ENCODE measurements at regions not wholly inside any gene's neighbourhood (a gene's known extent, or its start where the extent isn't known, plus 50 kb on each side); places are given as distances from the start of the nearest gene placed in this dataset.
"Not testable (repeated sequence)": the region's sequence is repeated elsewhere in the genome, so short reads cannot be mapped to it uniquely, and the experiment has no call there.

DNA sequence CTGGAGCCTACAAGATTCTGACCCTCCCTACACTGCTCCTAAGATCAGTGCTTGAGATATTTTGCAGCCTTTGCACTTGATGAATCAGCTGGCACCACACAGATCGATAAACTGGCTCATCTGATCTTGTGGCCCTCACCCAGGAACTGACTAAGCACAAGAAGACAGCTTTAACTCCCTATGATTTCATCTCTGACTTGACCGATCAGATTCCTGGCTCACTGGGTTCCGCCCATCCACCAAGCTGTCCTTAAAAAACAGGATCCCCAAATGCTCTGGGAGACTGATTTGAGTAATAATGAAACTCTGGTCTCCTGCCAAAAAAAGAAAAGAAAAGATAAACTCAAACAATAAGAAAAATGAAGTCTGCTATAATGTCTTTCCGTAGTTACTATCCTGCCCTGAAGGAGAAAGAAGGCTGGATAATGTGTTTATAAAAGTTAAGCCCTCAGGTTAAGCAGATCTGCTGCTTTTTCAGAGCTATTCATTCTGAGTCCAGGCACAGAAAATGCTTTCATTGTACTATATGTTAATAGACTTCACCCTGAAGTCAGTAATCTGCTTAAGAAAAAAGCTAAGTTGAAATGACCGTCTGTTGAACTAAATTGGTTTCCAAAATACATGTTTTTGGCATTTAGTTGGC lies 795.2 kb downstream of the TRIML1 start:
- DNase-seq (ENCODE audit: low spot score): no peak

DNA sequence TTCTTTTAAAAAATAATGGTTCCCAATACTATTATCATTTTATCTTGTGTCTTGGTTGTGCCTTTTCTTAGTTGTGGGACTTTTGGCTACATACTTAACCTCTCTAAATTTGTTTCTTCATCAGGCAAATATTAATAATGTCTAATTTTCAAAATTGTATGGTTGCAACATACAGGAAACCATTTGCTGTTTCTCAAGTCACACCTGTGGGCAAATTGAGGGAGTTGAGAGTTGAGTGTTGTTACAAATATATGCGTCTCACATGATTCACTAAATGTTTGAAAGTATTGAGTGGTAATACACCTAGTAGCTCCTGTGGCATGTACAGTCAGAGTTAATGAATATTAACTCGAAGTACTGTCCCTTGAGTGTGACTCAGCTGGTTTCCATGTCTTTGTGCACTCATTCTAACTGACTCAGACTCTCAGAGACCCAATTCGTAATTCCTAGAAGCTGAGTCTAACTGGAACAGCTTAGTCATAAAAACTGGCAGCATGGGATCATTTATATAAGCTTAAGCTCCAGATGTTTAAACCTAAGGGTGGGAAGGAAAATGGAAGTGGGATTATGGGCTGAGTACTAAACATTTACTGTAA lies 802.4 kb downstream of the TRIML1 start:
- DNase-seq (ENCODE audit: low spot score): peak; percentile 21

DNA sequence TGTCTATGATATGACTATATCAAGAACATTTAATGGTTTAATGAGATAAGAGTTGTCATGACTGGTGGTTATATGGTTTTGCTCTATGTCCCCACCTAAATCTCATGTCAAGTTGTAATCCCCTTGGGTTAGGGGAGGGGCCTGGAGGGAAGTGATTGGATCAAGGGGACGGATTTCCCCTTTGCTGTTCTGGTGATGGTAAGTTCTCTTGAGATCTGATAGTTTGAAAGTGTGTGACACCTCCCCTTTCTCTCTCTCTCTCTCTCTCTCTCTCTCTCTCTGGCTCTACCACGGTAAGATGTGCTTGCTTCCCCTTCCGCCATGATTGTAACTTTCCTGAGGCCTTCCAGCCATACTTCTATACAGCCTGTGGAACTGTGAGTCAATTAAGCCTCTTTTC lies 803.4 kb downstream of the TRIML1 start:
- no peak for DNase-seq (ENCODE audit: low spot score)

DNA sequence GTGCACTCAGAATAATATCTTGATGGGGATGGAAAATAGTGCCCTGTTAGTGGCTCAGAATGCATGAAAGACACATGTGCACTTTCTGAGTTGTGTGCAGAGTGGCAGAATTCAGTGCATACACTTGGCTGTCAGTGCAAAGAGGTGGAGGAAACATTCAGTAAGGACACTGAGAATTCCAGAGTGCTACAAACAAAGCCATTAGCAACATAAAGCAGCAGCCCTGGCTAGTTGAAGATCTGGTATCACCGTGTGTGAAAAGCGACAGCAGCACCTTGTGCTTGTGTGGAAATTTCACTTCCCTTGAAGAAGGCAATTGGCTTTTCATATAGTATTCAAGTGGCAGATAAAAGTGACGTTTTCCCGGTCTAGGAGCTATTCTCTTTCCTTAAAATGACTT lies 810.4 kb downstream of the TRIML1 start:
- no peak for DNase-seq (ENCODE audit: low spot score)

DNA sequence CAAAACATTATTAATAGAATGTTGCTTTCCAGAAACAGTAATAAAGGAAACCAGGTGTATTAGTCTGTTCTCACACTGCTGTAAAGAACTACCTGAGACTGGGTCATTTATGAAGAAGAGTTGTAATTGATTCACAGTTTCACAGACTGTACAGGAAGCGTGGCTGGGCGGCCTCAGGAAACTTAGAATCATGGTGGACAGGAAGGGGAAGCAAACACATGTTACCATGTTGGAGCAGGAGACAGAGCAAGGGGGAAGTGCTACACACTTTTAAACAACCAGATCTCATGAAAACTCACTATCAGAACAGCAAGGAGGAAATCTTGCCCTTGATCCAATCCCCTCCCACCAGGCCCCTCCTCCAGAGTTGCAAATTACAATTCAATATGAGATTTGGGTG lies 815.8 kb downstream of the TRIML1 start:
- DNase-seq (ENCODE audit: low spot score): no peak

DNA sequence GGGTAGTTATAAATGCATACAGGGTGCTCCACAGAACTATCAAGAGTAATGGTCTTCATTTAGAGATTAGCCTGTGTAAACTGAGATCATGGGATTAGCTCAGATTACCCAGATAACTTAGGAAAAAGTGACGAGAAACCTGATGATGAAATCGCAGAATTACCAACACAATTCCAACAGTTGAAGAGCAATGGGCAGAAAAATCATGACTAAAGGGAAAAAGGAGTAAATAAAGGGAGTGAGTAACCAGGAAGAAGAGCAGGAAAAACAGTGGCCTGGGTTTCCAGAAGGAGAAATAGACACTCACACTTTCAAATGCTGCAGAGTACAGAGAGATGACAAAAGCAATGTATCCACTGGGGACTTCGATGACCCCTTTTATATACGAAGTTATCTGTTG lies 817.3 kb downstream of the TRIML1 start:
- no peak for DNase-seq (ENCODE audit: low spot score)

DNA sequence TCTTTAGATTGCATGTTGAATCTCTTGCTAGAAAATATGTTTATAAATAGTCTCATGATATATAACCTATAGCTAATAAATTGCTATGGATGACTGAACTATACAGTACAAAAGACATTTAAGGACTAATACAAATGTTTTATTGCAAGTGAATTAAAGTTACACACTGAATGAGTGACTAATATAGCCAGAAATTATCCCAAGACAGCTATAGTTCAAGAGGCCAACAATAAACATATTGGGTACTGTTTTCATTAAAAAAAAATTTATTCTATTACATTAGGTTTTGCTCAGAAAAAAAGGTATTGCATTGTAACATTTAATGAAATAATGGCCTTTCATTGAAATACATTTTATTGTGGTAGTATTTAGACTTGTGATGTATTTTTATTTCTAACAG lies 819.1 kb downstream of the TRIML1 start:
- DNase-seq (ENCODE audit: low spot score): no peak

DNA sequence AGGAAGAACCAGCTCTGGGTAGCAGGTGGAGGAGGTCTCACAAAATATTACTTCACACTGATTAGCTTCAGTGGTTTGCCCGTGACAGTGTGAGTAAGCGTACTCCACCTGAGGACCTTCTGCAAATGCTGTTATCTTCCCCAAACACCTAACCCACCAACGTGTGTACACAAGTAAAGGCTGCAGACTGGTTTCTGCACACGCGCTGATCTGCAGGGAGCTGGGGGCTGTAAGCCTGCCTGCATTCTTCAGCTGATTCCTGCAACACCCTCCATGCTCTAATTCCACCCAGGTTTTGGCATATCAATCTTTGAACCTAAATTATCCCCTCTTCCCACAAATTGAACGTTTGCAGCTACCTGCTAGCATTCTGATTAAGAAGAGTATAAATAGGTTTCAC lies 820.2 kb downstream of the TRIML1 start:
- no peak for DNase-seq (ENCODE audit: low spot score)

DNA sequence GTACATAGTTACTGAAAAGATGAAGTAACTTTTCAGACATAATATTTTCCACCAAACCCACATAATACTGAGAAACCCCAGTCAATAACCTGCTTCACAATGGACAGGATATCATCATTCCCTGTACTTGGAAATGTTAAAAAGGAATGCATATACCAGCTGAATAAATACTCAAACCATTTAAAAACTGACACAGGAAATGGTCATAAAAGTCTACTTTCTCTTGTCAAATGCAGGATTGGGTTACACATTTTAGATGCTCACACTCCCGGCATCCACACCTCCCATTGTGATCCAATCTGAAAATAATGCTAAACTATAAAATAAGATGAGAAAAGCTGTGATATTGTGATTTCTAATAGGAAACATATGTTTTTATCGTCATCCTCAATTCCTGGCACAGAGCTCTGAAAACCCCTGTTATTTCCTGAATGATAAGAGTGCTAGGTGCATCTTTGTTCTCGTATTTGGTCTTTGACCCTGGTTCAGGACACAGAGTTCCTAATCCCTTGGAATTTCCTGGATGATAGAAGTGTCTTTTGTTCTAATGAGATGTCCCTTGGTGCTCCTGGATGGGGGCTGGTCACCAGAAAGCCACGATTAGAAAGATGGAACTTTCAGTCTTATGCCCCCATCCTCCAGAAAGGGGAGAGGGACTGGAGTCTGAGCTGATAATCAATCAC lies 821.3 kb downstream of the TRIML1 start:
- DNase-seq (ENCODE audit: low spot score): no peak

DNA sequence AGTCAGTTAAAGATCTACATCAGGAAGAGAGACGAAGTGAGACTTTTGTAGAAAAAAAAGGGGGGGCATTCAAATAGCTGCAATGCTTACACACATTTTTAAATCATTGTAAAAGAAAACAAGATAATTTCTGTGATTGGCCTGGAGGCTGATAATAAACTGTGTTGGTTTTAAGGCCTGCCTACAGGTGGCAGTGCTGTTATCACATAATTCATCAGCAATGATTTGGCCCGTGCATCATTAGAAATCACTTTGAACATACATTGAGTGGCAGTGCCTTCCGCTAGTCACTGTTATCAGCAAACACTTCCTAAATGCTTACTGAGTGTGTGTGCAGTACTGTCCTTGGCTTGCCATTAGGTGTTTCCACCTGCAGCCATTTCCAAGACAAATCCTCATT lies 831.9 kb downstream of the TRIML1 start:
- DNase-seq (ENCODE audit: low spot score): no peak

DNA sequence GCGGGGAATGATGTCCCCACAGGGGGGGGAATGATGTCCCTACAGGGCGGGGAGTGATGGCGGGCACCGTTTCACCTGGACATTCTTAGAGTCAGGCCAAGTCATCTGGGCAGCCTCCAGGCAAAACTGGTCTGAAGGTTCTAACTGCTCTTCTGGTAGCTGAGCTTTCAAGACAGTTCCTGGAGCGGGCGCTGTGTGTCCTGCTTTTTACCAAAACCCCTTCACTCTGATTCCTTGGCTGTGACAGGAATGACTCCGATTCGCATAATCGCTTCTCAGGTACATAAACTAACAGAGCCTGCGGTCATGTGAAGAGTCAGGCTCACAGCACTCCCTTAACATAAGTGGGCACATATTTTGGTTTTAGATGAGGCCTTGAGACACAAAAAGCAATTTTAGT lies 836.0 kb downstream of the TRIML1 start:
- DNase-seq (ENCODE audit: low spot score): no peak

DNA sequence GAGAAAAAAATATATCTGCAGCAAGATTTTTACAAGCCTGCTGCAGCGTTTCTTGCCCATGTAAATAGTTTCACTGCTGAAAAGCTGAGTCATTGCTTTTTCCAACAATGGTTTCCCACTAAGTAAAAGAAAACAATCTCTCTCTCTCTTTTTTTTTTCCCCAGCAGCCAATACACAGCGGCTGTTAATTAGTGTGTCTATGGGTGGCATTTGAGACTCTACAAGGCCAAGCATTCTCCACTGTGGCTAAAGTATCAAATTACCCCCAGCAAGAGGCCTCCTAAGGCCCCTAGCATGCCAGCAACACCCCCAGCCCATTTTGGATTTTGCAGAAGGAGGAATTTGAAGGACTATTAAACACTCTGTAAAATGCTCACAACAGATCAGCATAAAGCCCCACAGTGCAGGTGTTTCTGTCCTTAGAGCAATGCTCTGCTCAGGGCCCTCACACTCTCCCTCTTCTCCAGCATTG lies 837.4 kb downstream of the TRIML1 start:
- DNase-seq (ENCODE audit: low spot score): peak; percentile 1

DNA sequence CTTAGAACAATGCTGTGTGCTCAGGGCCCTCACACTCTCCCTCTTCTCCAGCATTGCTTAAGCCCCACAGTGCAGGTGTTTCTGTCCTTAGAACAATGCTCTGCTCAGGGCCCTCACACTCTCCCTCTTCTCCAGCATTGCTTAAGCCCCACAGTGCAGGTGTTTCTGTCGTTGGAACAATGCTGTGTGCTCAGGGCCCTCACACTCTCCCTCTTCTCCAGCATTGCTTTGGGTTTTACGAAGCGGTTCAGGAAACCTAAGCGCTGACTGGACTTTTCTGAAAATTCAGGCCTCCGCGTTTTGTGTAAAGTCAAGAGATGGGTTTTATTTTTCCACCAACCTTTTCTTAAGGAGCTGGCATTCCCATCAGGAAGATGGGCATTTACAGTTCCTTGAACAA lies 838.0 kb downstream of the TRIML1 start:
- not testable (repeated sequence) for DNase-seq (ENCODE audit: low spot score)

DNA sequence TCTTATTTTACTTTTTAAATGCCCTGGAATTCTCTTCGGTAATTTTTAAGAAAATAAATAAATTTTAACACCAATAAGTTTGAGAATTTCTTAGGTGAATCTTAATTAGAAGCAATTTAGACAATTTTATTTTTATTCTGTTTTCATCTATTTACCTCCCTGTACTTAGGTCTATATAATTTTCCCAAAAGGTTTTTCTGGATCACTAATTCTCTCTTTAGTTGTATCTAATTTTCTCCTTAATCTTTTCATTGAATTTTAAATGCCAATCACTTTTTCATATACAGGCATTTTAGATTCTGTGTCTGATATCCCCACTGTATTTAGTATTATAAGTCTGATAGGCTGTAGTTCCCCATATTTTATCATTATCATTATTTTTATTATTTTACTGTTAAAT lies 845.3 kb downstream of the TRIML1 start:
- no peak for DNase-seq (ENCODE audit: low spot score)

DNA sequence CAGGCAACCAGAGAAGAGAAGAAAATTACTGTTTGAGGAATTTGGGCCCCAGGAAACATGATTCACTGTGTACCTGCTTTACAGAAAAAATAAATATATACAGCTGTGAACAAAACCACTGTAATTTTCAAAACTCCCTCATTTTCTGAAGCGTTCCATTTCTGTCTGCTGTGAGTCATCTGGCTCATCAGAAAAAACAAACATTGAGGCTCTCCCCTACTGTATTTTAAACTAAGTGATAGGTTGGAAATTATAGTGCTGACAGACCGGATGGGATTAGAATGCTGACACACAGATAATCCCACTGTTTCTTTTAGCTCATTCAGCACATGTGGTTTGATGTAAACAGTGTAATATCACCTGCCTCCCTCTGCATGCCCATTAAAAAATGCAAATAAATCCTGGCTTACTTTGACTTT lies 847.0 kb downstream of the TRIML1 start:
- no peak for DNase-seq (ENCODE audit: low spot score)

DNA sequence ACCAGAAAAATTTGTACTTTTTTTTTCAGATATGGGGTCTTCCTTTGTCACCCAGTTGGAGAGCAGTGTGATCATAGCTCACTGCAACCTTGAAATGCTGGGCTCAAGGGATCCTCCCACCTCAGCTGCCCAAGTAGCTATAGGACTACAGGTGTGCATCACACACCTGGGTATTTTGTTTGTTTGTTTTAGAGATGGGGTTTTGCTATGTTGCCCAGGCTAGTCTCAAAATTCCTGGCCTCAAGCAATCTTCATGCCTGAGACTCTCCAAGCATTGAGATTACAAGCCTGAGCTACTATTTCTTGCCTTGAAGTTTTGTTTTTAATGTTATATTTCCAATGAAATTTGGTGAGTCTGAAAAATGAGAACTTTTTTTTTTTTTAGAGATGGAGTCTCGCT lies 847.8 kb downstream of the TRIML1 start:
- no peak for DNase-seq (ENCODE audit: low spot score)

DNA sequence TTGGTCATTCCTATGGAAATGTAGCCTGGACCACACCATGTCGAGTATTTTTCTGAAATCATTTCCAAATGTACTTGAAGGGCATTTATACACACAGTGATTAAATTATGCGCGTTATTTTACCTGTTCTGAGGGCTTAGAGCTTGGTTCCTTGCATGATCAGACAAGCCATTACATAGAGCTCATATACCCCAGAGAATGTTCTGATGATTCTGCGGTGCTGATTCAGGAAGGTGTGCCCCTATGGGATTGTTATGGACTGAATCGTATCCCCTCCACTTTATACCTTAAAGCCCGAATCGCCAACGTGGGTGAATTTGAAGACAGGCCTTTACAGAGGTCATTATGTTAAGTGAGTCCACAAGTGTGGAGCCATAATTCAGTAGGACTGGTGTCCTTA lies 848.9 kb downstream of the TRIML1 start:
- DNase-seq (ENCODE audit: low spot score): no peak

DNA sequence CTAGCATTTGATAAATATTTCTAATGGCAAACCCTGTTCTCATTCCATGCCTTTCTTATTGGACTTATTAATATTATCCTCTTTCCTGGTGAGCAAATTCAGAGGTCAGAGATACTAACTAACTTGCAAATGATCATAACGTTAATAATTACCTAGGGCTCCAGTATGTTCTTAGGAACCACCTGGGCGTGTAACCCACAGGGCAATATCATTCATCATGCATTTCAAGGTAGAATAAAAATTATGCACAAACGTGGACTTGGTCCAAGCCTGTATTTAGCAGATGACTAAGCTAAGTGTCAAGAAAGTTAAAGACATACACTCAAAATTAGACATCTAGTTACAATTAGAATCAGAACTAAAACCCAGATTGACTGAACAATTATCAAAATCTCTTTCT lies 850.1 kb downstream of the TRIML1 start:
- no peak for DNase-seq (ENCODE audit: low spot score)

DNA sequence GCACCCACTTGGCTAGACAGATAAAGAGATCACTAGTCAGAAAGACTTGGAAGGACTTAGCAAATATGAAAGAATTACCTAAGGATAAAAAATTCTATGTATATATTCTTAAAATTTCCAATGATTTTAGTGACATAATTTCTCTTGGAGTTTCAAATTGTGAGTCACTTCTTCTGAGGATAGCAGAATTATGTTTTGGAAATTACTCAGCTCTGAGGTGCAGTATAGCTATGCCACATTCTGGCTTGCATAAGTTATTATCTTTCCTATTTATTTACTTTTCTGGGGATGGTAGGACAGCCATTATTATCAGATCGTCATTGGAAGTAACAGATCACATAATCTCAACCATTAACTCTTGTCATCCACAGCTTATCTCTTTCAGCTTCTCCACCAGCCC lies 853.5 kb downstream of the TRIML1 start:
- DNase-seq (ENCODE audit: low spot score): no peak

DNA sequence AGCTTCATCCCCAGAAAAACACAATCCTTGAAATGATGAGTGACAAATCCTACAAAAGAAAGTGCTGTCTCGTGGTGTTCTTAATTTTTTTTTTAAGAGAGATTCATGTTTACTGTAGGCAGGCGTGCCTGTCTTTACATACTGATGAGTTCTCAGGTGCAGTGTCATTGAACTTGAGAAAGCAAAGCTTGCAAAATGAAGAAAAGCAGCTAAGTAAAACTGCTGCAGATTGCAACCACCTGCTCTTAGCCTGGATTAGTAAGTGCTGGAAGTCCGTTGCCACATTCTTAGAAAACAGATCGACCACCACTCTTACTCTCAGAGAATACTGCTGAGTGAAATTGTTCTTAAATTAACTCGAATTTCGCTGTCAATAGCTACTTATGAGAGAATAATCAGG lies 854.6 kb downstream of the TRIML1 start:
- no peak for DNase-seq (ENCODE audit: low spot score)

DNA sequence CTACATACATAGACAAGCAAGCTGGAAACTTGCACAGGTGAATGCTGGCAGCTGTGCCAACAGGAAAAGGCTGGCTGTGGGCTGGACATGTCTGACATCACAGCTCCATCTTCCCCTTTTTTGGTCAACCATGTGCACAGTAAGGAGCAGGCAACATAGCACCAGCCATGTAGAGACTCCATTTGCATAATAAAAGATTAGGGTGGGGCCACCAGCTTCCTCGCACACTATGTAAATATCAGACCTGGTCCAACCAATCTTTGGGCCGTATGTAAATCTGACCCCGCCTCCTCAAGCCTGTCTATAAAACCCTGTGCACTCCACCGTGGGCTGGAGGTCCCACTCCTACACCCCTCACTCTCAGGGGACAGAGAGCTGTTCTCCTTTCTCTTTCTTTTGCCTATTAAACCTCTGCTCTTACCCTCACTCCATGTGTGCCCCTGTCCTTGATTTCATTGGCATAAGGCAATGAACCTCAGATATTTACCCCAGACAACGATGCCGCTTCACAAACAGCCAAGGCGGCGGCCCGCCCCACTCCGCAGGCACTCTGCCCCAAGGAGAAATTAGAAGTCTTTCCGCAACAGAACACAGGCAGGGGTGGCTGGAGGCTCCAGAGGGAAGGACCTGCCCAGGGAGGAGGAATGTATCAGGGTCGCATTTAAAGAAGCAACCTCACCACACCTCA lies 862.2 kb downstream of the TRIML1 start:
- DNase-seq (ENCODE audit: low spot score): no peak

DNA sequence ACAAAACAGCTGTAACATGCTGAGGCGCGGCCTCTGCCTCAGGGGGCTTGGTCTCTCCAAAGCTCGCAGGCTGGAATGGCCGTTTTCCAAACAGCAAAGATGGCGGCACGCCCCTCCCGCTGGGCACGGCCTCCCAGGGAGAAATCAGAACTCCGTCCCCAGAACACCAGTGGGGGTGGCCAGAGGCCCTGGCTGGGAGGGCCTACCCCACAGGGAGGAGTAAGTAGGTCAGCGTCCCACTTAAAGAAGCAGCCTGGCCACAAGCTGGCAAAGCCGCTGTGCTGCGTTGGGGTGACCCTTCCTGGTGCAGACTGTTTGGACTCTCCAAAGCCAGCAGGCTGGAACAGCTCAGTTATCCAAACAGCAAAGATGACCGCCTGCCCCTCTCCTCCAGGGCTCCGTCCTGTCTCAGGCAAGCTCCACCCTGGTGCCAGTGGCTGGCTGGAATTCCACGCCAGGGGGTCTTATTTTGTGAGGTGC lies 862.8 kb downstream of the TRIML1 start:
- no peak for DNase-seq (ENCODE audit: low spot score)

DNA sequence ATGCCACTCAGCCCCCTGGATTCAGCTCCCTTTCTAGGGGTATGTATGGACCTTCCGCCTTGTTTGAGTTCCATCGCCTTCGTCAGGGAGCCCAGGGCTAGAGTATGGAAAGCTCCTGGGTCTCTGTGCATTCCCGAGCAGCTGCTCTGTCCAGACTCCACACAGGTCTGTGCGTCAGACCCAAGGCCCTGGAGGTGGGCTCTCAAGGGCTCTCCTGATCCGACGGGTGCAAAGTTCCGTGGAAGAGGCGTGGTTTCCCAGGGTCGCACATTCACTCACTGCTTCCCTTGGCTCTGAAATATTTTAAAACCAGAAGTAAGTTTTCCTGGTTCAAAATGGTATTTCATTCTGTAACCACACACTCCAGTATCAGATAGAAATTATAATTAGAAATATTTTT lies 863.2 kb downstream of the TRIML1 start:
- DNase-seq (ENCODE audit: low spot score): no peak
